Ovary (tissue), 3 donors: ENCODE measurements at regions not wholly inside any gene's neighbourhood (a gene's known extent, or its start where the extent isn't known, plus 50 kb on each side); places are given as distances from the start of the nearest gene placed in this dataset.

Experiments used
- EP300 ChIP-seq: sonication (generic); formaldehyde crosslinking; IDR thresholded peaks from one replicate; pipeline ENCODE4 v1.6.1; 2017; ENCODE audit warnings: antibody characterized with exemption
- POLR2A ChIP-seq: fragments of 450-650 bp; IDR thresholded peaks from one replicate; pipeline ENCODE4 v1.6.1; 2017; ENCODE audit warnings: antibody characterized with exemption, mild to moderate bottlenecking, moderate library complexity
- TF ChIP-seq, protein P1 (sequence below), 3 donors: fragments of 450-650 bp in 2 of 3; fragments of 200-600 bp in 1 of 3; IDR thresholded peaks; one replicate each; pipeline versions ENCODE4 v1.5.1 to v1.8.0; 2016 to 2022; ENCODE audit warnings: antibody characterized with exemption in 3 of 3, mild to moderate bottlenecking in 1 of 3
- donor health status: DM: no; HTN: no; CAD: no.

DNA sequence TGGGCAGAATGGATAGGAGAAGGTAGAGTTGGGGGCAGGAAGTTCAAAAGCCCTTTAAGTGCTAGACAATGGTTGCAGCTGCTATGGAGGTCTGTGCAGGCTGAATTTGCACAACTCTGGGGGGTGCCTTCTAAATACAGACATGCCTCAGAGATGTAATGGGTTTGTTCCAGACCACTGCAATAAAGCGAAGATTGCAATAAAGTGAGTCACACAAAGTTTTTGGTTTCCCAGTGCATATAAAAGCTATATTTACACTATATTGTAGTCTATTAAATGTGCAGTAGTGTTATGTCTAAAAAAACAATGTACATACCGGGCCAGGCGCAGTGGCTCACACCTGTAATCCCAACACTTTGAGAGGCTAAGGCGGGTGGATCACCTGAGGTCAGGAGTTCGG lies 60.5 kb upstream of the MYOCD start:
- TF ChIP-seq, protein P1, sequence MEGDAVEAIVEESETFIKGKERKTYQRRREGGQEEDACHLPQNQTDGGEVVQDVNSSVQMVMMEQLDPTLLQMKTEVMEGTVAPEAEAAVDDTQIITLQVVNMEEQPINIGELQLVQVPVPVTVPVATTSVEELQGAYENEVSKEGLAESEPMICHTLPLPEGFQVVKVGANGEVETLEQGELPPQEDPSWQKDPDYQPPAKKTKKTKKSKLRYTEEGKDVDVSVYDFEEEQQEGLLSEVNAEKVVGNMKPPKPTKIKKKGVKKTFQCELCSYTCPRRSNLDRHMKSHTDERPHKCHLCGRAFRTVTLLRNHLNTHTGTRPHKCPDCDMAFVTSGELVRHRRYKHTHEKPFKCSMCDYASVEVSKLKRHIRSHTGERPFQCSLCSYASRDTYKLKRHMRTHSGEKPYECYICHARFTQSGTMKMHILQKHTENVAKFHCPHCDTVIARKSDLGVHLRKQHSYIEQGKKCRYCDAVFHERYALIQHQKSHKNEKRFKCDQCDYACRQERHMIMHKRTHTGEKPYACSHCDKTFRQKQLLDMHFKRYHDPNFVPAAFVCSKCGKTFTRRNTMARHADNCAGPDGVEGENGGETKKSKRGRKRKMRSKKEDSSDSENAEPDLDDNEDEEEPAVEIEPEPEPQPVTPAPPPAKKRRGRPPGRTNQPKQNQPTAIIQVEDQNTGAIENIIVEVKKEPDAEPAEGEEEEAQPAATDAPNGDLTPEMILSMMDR (IDR thresholded peaks at IDR 0.05) = no peak
- TF ChIP-seq POLR2A = no peak
- no peak for TF ChIP-seq EP300
